Mesodermal cell (in vitro differentiated cells): ENCODE measurements at regions not wholly inside any gene's neighbourhood (a gene's known extent, or its start where the extent isn't known, plus 50 kb on each side); places are given as distances from the start of the nearest gene placed in this dataset.

Experiments
- H3K27ac ChIP-seq: 2 replicates; pipeline ENCODE4 v1.7.0; 2013; ENCODE audit warnings: mild to moderate bottlenecking, low read depth, low read length, moderate library complexity; ENCODE audit not compliant: severe bottlenecking
- H3K36me3 ChIP-seq: 2 replicates; pipeline ENCODE4 v1.7.1; 2013; ENCODE audit warnings: mild to moderate bottlenecking, low read length, moderate library complexity; ENCODE audit not compliant: control insufficient read depth, insufficient read depth
- H3K4me1 ChIP-seq: one replicate; pipeline ENCODE4 v1.7.1; 2013; ENCODE audit warnings: mild to moderate bottlenecking, low read length; ENCODE audit not compliant: insufficient read depth, control insufficient read depth, poor library complexity, severe bottlenecking
- H3K4me3 ChIP-seq: 2 replicates; pipeline ENCODE4 v1.7.0; 2013; ENCODE audit warnings: low read length, control low read depth, mild to moderate bottlenecking; ENCODE audit not compliant: insufficient read depth, poor library complexity, severe bottlenecking; ENCODE audit errors: extremely low read depth
- H3K9me3 ChIP-seq: 2 replicates; pipeline ENCODE4 v1.7.1; 2013; ENCODE audit warnings: mild to moderate bottlenecking, low read length, moderate library complexity; ENCODE audit not compliant: control insufficient read depth
- WGBS, 2 experiments: methylation state at CpG; one replicate each; pipeline ENCODE4 v1.1.5; 2013; ENCODE audit warnings: missing lambda C conversion rate in 2 of 2; ENCODE audit not compliant: insufficient coverage in 2 of 2; 5-methylcytosine and 5-hydroxymethylcytosine counted together

DNA sequence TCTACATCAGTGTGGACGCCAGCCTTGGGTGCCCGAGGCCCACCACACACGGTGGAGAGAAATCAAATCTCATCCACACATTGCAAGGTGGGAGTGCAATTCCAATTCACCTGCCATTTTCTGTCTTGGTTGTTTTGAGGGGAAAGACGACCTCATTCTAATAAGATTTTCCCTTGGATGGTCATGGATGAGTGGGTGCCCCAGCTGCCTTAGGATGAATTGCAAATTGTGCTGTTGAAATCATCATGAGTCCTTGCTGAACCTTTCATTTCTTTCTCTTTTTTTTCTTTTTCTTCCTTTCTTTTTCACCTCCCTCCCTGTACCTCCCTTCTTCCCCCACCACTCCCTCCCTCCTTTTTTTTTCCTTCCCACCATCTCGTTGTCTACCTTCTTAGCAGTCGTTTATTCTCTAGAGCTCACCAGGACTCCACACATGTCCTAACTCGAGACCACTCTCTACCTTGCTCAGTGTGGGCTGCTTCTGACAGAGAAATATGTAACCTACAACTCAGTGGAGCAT lies 266.9 kb upstream of the NFE2L3 start:
- H3K27ac ChIP-seq, result no peak overlapping the region
- no peaks in the 10 kb centered on the region for H3K4me1 ChIP-seq
- 77 to 86% methylated on average over 4 to 6 of the region's 7 CpGs for WGBS, 2 experiments
- no peak overlapping the region for H3K4me3 ChIP-seq
- no peaks in the 10 kb centered on the region for H3K9me3 ChIP-seq
- no peaks in the 10 kb centered on the region for H3K36me3 ChIP-seq

DNA sequence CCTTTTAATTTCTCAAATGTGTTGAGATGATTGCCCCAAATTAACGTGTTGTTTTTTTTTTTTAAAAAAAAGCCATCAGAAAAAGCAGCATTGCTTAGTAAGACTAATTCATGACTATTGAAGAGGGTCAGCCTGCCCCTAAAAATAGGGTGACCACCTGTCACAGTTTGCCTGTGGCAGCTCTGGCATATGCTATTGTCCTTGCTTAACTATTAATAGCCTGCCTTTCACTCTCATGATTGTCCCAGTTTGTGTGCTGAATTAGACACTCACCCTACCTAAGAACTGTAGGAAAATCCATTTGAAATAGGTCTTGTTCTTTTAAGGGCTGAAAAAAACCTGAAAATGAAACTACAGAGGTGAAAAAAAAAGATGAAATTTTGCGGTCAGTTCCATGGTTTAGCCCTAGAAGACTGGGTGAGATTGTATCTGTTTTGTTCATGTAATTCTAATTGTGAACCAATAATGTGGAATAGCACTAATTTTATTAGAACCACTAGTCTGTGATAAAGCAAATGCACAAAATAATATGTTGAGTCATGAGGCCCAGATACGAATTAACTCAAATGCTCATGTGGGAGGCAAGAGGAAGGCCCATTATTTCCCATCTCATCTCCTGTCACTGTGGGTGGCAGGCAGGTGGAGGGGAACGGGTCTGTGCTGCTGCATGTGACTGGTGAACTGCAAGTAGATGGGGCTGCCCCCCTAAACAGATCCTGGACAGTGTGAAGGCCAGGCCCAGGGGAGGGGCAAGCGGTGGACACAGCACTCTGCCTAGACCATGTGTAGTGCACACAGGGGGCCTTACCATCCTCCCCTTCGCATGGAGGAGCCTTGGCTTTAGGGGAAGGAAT lies 265.4 kb upstream of the NFE2L3 start:
- no peak overlapping the region for H3K27ac ChIP-seq
- 87 to 90% methylated on average over 3 to 5 of the region's 6 CpGs for WGBS, 2 experiments
- H3K4me1 ChIP-seq, result no peaks in the 10 kb centered on the region
- no peaks in the 10 kb centered on the region for H3K9me3 ChIP-seq
- H3K36me3 ChIP-seq, result no peaks in the 10 kb centered on the region
- H3K4me3 ChIP-seq, result no peak overlapping the region

DNA sequence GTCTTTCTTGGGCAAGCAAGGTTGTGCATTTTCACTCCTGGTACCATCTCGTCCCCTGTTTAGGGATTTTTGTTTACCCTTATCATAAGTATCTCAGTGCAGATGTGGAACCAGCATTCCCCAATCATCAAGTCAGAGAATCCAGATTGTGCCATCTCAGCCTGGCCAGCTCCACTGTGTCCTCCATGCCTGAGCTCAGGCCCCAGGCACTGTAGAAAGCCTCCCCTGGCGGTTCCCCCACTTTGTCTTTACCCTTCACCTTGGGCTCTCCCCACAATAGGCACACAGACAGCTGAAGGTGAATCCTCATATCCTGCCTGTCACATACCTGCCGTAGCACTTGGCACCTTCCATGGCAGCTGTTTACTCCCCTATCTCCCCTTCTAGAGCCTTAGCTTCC lies 264.7 kb upstream of the NFE2L3 start:
- WGBS, 2 experiments, result 77 to 94% methylated on average over 2 to 3 of the region's 3 CpGs
- H3K4me3 ChIP-seq, result no peak overlapping the region

DNA sequence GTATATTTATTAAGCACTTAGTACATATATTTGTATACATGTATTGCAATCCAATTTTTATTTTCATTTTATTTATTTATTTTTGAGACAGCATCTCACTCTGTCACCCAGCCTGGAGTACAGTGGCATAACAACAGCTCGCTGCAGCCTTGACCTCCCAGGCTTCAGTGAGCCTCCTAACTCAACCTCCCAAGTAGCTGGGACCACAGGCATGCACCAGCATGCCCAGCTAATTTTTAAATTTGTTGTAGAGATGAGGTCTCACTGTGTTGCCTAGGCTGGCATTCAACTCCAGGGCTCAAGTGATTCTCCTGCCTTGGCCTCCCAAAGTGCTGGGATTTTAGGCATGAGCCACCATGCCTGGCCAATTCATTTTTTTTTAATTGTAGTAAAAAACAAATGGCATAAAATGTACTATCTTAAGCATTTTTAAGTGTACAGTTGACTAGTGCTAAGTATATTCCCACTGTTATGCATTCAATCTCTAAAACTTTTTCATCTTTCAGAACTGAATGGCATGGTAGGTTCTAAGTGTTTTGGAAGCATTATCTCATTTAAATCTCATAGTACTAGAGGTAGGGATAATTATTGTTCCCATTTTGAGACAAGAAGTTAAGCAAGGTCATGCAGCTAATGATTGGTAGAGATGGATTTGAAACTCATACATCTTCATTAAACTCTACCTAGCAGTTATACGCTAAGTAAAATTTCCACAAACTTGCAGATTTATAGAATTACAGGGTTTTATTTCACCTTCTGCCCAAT lies 264.0 kb upstream of the NFE2L3 start:
- WGBS, 2 experiments, result 80% methylated on average over 1 of the region's 2 CpGs; no CpG with 5 or more reads in 1 of the 2 experiments

More for the DNA sequence above, 264.7 kb upstream of the NFE2L3 start:
- H3K9me3 ChIP-seq, result no peaks in the 10 kb centered on the region
- H3K36me3 ChIP-seq, result no peaks in the 10 kb centered on the region
- H3K27ac ChIP-seq, result no peak overlapping the region
- H3K4me1 ChIP-seq, result no peaks in the 10 kb centered on the region

DNA sequence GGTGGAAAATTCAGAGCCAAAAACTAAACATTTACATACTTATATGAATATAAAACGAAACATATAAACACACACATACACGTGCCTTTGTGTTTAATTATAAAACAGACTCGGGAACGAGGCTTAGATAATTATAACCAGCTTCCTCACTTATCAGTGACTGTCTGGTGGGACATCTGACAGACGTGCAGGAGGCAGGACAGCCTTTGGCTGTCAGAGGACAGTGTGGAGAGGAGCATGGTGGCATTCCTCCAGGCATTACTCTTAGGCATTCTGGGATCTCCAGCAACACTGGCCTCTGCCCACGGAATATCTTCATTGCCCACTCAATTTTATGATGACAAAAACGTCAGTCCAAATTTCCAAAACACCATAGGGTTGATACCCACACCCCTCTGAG lies 262.2 kb upstream of the NFE2L3 start:
- Histone ChIP-seq H3K4me3 (no peak overlapping the region), H3K27ac (no peak overlapping the region), H3K36me3 (no peaks in the 10 kb centered on the region), H3K4me1 (no peaks in the 10 kb centered on the region), H3K9me3 (no peaks in the 10 kb centered on the region)
- WGBS, 2 experiments, result 73 to 80% methylated on average over 5 to 6 of the region's 7 CpGs

More for the DNA sequence above, 264.0 kb upstream of the NFE2L3 start:
- Histone ChIP-seq H3K27ac (no peak overlapping the region), H3K4me1 (no peaks in the 10 kb centered on the region), H3K9me3 (no peaks in the 10 kb centered on the region), H3K36me3 (no peaks in the 10 kb centered on the region), H3K4me3 (no peak overlapping the region)

- Histone ChIP-seq H3K36me3 (no peaks in the 10 kb centered on the region), H3K4me1 (peaks cover 6% of the 10 kb centered on the region), H3K4me3 (no peak overlapping the region), H3K9me3 (no peaks in the 10 kb centered on the region), H3K27ac (no peak overlapping the region)
- WGBS, 2 experiments, result 82 to 83% methylated on average over 3 to 4 of the region's 4 CpGs
Observed at GRCh38 chr7:25891591-25891990, 260.4 kb upstream of the NFE2L3 start.

GRCh38 chr7:25893436-25893835 lies 258.6 kb upstream of the NFE2L3 start:
- Histone ChIP-seq H3K9me3 (no peaks in the 10 kb centered on the region), H3K4me1 (peaks cover 6% of the 10 kb centered on the region), H3K27ac (no peak overlapping the region), H3K36me3 (no peaks in the 10 kb centered on the region), H3K4me3 (no peak overlapping the region)
- WGBS, 2 experiments, result 83% methylated on average over 1 of the region's 1 CpG; no CpG with 5 or more reads in 1 of the 2 experiments

DNA sequence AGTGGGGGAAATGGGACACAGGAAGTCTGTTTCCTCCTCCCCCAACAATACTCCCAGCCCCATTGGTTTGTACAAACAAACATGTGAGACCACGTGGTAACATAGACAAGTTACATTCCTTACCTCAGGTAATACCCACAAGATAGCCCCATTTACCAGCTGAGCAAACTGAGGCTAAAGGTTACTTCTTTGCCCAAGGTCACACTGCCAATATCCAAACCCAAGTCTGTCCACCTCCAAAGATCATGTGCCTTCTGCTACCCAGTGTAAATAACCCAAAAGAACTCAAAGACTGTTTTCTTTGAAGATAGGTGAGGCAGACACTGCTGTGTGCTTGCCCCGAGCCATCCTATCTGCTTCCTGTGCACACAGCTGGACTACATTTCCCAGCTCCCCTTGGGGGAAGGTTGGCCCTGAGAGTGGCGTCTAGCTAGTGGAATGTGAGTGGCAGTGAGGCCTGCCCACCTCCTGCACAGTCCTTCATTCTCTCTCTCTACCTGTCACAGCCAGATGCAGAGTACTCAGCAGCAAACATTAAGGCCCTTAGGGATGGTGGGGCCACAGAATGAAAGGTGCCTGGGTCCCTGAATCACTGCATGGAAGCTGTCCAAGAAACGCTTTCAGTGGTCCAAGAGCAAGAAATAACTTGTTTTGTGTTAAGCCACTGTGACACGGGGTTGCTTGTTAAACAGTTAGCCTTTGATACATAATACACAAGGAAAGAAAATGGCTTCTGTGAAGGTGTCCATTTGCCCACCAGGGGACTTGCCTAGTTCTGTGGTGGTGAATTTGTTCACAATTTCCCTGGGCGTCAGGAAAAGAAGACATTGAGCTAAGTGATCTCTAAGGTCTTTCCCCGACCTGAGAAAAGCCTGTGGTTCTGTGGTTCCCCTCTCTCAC lies 257.7 kb upstream of the NFE2L3 start:
- no peaks in the 10 kb centered on the region for H3K36me3 ChIP-seq
- no peak overlapping the region for H3K4me3 ChIP-seq
- WGBS, 2 experiments, result 65 to 78% methylated on average over 3 to 4 of the region's 7 CpGs
- no peaks in the 10 kb centered on the region for H3K9me3 ChIP-seq
- no peak overlapping the region for H3K27ac ChIP-seq
- peaks cover 6% of the 10 kb centered on the region for H3K4me1 ChIP-seq

DNA sequence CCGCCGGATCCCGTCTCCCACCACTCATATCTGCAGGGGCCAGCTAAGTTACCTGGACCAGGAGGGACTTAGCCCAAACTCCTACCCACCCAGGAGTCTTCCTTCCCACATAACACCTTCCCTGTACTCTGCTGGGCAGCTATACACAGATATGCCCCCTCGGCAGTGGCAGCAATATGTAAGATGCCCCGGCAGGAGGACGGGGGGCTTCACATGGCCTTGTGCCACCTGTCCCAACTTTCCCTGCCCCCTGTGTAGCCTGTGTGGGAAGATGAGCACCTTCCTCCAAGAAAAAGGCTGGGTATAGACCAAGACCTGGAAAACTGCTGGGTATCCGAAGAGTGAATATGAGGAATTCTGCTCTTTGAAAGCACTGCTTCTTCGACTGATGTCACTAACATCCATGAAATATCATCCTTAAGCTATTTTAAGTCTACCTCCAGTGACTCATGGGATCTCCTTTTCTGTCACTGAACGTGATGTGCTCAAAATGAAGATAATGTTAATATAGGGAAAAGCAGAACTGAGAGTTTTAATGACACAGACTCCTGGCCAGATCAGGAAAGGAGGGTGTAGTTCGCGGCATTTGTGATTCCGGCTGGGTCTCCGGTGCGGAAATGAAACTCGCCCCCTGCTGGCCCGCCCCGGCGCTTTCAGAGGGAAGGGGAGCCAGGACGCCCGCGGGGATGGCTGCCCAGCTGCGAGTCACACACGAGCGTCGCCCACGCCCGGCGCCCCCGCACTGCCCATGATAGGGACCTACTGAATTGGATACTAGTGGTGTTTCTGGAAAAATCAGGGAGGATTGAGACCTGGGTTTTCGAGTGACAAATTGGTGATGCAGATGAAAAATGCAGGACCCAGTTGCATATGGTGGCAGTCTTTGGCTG lies 256.9 kb upstream of the NFE2L3 start:
- 21 to 32% methylated on average over 18 to 24 of the region's 30 CpGs for WGBS, 2 experiments
- peaks cover 6% of the 10 kb centered on the region for H3K4me1 ChIP-seq

More for the DNA sequence above, 256.9 kb upstream of the NFE2L3 start:
- peak overlapping the region; percentile 5 for H3K4me3 ChIP-seq
- no peaks in the 10 kb centered on the region for H3K9me3 ChIP-seq
- H3K36me3 ChIP-seq, result no peaks in the 10 kb centered on the region
- no peak overlapping the region for H3K27ac ChIP-seq
